Aorta (tissue), 5 donors: ENCODE measurements at regions not wholly inside any gene's neighbourhood (a gene's known extent, or its start where the extent isn't known, plus 50 kb on each side); places are given as distances from the start of the nearest gene placed in this dataset.

ENCODE experiments used
- ATAC-seq: fragments of 200-7000 bp; cut with Tn5 transposase; one replicate; pipeline ENCODE4 v1.9.1; 2022; ENCODE audit warnings: moderate library complexity; ENCODE audit not compliant: low FRiP score
- DNase-seq, 2 donors: peaks; one replicate each; pipeline ENCODE4 v3.0.0-alpha.2; 2020
- H3K27ac ChIP-seq, 2 donors: one replicate each; pipeline ENCODE4 v1.5.1; 2013; ENCODE audit warnings: low read length in 2 of 2, mild to moderate bottlenecking in 2 of 2, moderate library complexity in 2 of 2, control low read depth in 1 of 2, inconsistent platforms in 1 of 2, low read depth in 1 of 2
- H3K27me3 ChIP-seq, 2 donors: one replicate each; pipeline ENCODE4 v1.6.1; 2013; ENCODE audit warnings: control low read depth in 1 of 2, low read length in 1 of 2, mild to moderate bottlenecking in 1 of 2, moderate library complexity in 1 of 2; ENCODE audit not compliant: insufficient read depth in 2 of 2, control insufficient read depth in 1 of 2
- H3K36me3 ChIP-seq, 2 donors: one replicate each; pipeline ENCODE4 v1.6.1; 2013; ENCODE audit warnings: control low read depth in 1 of 2, low read length in 1 of 2, mild to moderate bottlenecking in 1 of 2; ENCODE audit not compliant: insufficient read depth in 2 of 2, control insufficient read depth in 1 of 2
- H3K4me1 ChIP-seq, 2 donors: one replicate each; pipeline ENCODE4 v1.6.1; 2013; ENCODE audit warnings: low read length in 2 of 2, control low read depth in 1 of 2, mild to moderate bottlenecking in 1 of 2, moderate library complexity in 1 of 2; ENCODE audit not compliant: insufficient read depth in 2 of 2, control insufficient read depth in 1 of 2
- H3K4me3 ChIP-seq, 2 donors: one replicate each; pipeline ENCODE4 v1.5.1; 2013; ENCODE audit warnings: low read length in 2 of 2, control low read depth in 1 of 2, mild to moderate bottlenecking in 1 of 2
- H3K9me3 ChIP-seq: one replicate; pipeline ENCODE4 v1.6.1; 2013; ENCODE audit warnings: mild to moderate bottlenecking, low read length; ENCODE audit not compliant: control insufficient read depth
- WGBS, 2 donors: extraction: QIAGEN DNeasy Blood & Tissue Kit; methylation state at CpG; one replicate each; pipeline ENCODE4 v1.1.7; 2013; 5-methylcytosine and 5-hydroxymethylcytosine counted together
- intact Hi-C, 2 donors: fragments of 100-400 bp; cut with DNase I; formaldehyde crosslinking; loops; one replicate each; pipeline versions ENCODE4 v1.14.2 to v1.15.0; 2022
- donor health status: healthy with polysubstance abuse.
- donor health status: Bipolar disorder and iron deficiency.
- donor health status: DM: no; HTN: no; CAD: no.
- donor health status: DM: no; HTN: no; CAD: no.
- donor health status: DM: yes; HTN: yes; CAD: no.

- no peaks in the 10 kb centered on the region for H3K4me1 ChIP-seq
- no peak overlapping the region for H3K27ac ChIP-seq
- 48% methylated on average over 18 of the region's 18 CpGs for WGBS, 2 donors
Measured at GRCh38 chr22:48567213-48567975, 1260.3 kb downstream of the BRD1 start.

GRCh38 chr22:48566741-48567140 lies 1260.9 kb downstream of the BRD1 start:
- ATAC-seq (no peak), DNase-seq (no peak)
- no peak overlapping the region for H3K4me3 ChIP-seq
- 53 to 63% methylated on average over 13 of the region's 13 CpGs for whole genome bisulfite sequencing, 2 donors
- no peaks in the 10 kb centered on the region for H3K36me3 ChIP-seq
- H3K4me1 ChIP-seq: no peaks in the 10 kb centered on the region
- peaks cover 2% of the 10 kb centered on the region for H3K9me3 ChIP-seq
- H3K27me3 ChIP-seq: no peaks in the 10 kb centered on the region
- H3K27ac ChIP-seq: no peak overlapping the region
- intact Hi-C loops: no loop called here

More at GRCh38 chr22:48567213-48567975, 1260.3 kb downstream of the BRD1 start:
- no peaks in the 10 kb centered on the region for H3K36me3 ChIP-seq
- ATAC-seq: no peak
- no peak overlapping the region for H3K4me3 ChIP-seq
- no peaks in the 10 kb centered on the region for H3K27me3 ChIP-seq
- DNase-seq: peak in 1 of 2 donors; percentile 39
- intact Hi-C loops: no loop called here
- peaks cover 2% of the 10 kb centered on the region for H3K9me3 ChIP-seq

GRCh38 chr22:48565901-48566501 lies 1261.7 kb downstream of the BRD1 start:
- H3K36me3 ChIP-seq: no peaks in the 10 kb centered on the region
- WGBS, 2 donors: 91 to 94% methylated on average over 3 of the region's 3 CpGs
- DNase-seq: no peak
- no peak overlapping the region for H3K27ac ChIP-seq
- H3K27me3 ChIP-seq: no peaks in the 10 kb centered on the region
- H3K4me1 ChIP-seq: no peaks in the 10 kb centered on the region
- H3K4me3 ChIP-seq: no peak overlapping the region
- intact Hi-C loops: no loop called here
- ATAC-seq: no peak
- peaks cover 2% of the 10 kb centered on the region for H3K9me3 ChIP-seq

DNA sequence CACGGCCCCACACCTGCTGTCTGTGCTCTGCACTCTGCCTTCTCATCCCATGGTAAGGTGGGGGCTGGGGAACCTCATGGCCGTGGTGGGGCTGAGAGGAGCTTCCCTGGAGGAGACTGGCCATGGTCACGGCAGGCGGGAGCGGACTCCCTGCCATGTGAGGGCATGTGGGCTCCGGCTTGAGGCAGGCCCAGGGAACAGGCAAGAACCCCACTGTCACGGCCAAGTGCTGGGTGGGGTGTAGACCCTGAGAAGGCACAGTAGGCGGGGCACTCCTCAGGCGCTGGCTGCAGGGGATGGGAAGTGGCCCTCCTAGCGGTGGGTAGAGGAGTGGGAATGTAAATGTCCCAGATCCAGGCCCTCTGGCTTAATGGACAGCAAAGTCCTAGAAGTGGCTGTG lies 1262.7 kb downstream of the BRD1 start:
- no peak overlapping the region for H3K4me3 ChIP-seq
- intact Hi-C loops: no loop called here
- WGBS, 2 donors: 88 to 90% methylated on average over 10 of the region's 10 CpGs
- H3K9me3 ChIP-seq: peaks cover 2% of the 10 kb centered on the region
- H3K4me1 ChIP-seq: no peaks in the 10 kb centered on the region
- ATAC-seq (no peak), DNase-seq (peak in 1 of 2 donors; percentile 37)
- no peaks in the 10 kb centered on the region for H3K27me3 ChIP-seq
- no peak overlapping the region for H3K27ac ChIP-seq
- no peaks in the 10 kb centered on the region for H3K36me3 ChIP-seq

DNA sequence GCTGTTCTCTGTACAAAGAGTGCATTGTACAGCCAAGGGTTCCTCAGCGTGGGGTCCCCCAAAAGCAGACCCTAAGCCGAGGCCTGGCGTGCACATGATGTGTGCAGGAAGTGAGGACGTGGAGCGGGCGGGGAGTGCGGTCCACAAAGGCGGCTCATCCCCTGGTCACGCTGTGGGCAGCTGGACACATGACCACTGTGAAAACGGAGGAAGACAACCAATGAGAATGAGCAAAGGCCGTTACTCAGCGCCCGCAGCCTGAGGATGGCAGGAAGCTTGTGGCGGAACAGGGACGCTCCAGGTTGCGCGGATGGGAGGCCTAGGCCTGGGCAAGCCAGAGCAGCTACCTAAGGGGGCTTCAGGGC lies 1263.7 kb downstream of the BRD1 start:
- WGBS, 2 donors: 93 to 95% methylated on average over 17 of the region's 17 CpGs
- H3K4me1 ChIP-seq: no peaks in the 10 kb centered on the region
- intact Hi-C loops: no loop called here
- H3K27ac ChIP-seq: no peak overlapping the region
- H3K4me3 ChIP-seq: no peak overlapping the region
- H3K9me3 ChIP-seq: no peaks in the 10 kb centered on the region
- no peak for ATAC-seq
- DNase-seq: peak in 1 of 2 donors; percentile 40
- no peaks in the 10 kb centered on the region for H3K27me3 ChIP-seq
- H3K36me3 ChIP-seq: no peaks in the 10 kb centered on the region

DNA sequence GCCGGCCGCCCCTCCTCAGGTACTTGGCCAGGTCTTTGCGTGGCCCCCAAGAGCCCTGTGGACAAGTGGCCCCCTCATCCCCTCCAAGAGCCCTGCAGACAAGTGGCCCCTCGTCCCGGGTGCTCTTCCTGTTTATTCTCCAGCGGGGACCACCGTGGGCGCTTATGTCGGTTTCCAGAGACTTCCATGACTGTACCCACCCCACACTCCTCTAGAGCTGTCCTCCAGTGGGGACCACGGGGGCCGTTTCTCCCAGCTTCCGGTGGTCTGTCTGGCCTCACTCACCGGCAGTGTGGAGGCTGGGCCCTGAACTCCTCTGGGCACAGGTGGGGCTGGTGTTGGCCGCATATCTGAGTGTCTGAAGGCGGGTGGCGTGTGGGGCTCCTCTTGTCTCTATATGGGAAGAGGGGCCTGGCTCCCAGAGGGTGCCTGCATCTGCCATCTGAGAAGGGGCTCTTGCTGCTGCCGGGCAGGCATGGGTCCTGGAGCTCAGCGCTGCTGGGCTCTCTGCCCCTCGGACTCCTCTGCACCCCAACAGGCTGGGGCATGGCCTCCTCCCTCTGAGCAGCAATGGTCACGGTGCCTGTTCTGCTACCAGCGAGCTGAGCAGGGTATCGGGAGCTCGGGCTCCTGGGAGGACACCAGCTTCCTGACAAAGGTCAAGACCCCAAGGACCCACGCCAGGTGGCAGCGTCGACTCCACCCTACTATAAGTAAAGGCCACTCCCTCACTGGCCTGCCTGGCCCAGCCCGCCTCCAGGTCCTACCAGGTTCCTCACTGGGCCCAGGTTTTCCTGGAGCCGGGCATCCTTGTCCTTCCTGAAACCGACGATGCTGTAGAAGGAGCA lies 1264.3 kb downstream of the BRD1 start:
- WGBS, 2 donors: 86 to 88% methylated on average over 30 of the region's 30 CpGs
- H3K4me3 ChIP-seq: no peak overlapping the region

DNA sequence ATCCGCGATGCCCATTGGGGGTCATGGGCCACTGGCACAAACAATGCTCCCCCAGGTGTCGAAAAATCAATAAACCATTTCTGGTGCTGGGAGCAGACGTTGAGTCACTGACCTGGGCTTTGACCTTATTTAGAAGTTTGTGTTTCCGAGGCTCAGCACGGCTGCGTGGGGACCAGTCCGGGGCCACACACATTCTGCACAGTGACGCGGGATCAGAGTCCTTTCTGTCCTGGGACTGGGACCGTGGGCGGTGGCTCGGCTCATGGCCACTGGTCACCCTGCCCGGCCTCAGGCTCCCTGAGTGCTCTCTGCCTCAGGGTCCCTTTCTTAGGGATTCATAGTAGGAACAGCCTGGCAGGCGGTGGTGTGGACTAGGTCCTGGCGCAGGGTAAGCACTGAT lies 1266.0 kb downstream of the BRD1 start:
- Histone ChIP-seq H3K27ac (no peak overlapping the region), H3K9me3 (no peaks in the 10 kb centered on the region), H3K4me1 (no peaks in the 10 kb centered on the region), H3K27me3 (no peaks in the 10 kb centered on the region), H3K4me3 (no peak overlapping the region), H3K36me3 (no peaks in the 10 kb centered on the region)
- WGBS, 2 donors: 72 to 77% methylated on average over 16 of the region's 16 CpGs
- DNase-seq (peak in 1 of 2 donors; percentile 18), ATAC-seq (no peak)
- intact Hi-C loops: no loop called here

More for the DNA sequence above, 1264.3 kb downstream of the BRD1 start:
- peak in 1 of 2 donors; percentile 33 for DNase-seq
- Histone ChIP-seq H3K27me3 (no peaks in the 10 kb centered on the region), H3K4me1 (no peaks in the 10 kb centered on the region), H3K36me3 (no peaks in the 10 kb centered on the region), H3K27ac (no peak overlapping the region), H3K9me3 (no peaks in the 10 kb centered on the region)
- intact Hi-C loops: no loop called here
- no peak for ATAC-seq

DNA sequence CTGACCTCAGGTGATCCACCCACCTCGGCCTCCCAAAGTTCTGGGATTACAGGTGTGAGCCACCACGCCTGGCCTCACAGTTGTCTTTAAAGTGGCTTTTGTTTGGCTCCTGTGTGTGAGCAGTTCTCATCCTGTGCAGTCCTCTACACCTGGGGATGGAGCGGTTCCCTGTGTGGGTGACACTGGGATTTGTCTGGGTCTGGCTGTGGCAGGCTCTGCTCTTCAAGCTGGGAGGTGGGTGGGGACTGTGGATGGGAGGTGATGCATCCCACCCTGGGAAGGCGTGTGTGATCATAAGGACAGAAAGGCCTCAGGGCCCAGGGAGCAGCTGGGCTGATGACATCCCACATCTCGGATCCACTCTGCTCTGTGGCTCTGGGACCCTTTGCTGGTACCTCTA lies 1266.8 kb downstream of the BRD1 start:
- Histone ChIP-seq H3K4me1 (no peaks in the 10 kb centered on the region), H3K27ac (no peak overlapping the region), H3K27me3 (no peaks in the 10 kb centered on the region), H3K9me3 (no peaks in the 10 kb centered on the region), H3K4me3 (no peak overlapping the region), H3K36me3 (no peaks in the 10 kb centered on the region)
- WGBS, 2 donors: 84 to 91% methylated on average over 5 of the region's 5 CpGs
- ATAC-seq (no peak), DNase-seq (no peak)
- intact Hi-C loops: no loop called here
